Smooth muscle cell (in vitro differentiated cells): ENCODE measurements at regions not wholly inside any gene's neighbourhood (a gene's known extent, or its start where the extent isn't known, plus 50 kb on each side); places are given as distances from the start of the nearest gene placed in this dataset.
"Not testable (repeated sequence)": the region's sequence is repeated elsewhere in the genome, so short reads cannot be mapped to it uniquely, and the experiment has no call there.

Experiments
- DNase-seq: peaks from one replicate; lab custom pipeline; 2025; ENCODE audit not compliant: unreplicated experiment; lab: John Stamatoyannopoulos, UW
- H2AFZ ChIP-seq: fragments of 200-600 bp; sonication (generic); 2 replicates; pipeline ENCODE4 v1.6.0; 2016; ENCODE audit warnings: antibody characterized with exemption, low read depth, mild to moderate bottlenecking
- H3F3A ChIP-seq: fragments of 200-600 bp; sonication (generic); 2 replicates; pipeline ENCODE4 v1.6.0; 2017; ENCODE audit warnings: antibody characterized with exemption, low read depth
- H3K27ac ChIP-seq: fragments of 200-600 bp; sonication (generic); 2 replicates; pipeline ENCODE4 v1.5.1; 2016; ENCODE audit warnings: low read depth, mild to moderate bottlenecking
- H3K27me3 ChIP-seq: fragments of 200-600 bp; sonication (generic); 2 replicates; pipeline ENCODE4 v1.6.1; 2016; ENCODE audit warnings: low read depth, mild to moderate bottlenecking
- H3K36me3 ChIP-seq: fragments of 200-600 bp; sonication (generic); 2 replicates; pipeline ENCODE4 v1.5.1; 2016; ENCODE audit warnings: low read depth
- H3K4me1 ChIP-seq: fragments of 200-600 bp; sonication (generic); 2 replicates; pipeline ENCODE4 v1.5.1; 2016; ENCODE audit warnings: low read depth
- H3K4me2 ChIP-seq: fragments of 200-600 bp; sonication (generic); 2 replicates; pipeline ENCODE4 v1.6.0; 2016; ENCODE audit warnings: mild to moderate bottlenecking
- H3K4me3 ChIP-seq: fragments of 200-600 bp; sonication (generic); 2 replicates; pipeline ENCODE4 v1.5.1; 2016; ENCODE audit warnings: mild to moderate bottlenecking
- H3K79me2 ChIP-seq: fragments of 200-600 bp; sonication (generic); 2 replicates; pipeline ENCODE4 v1.6.0; 2016; ENCODE audit warnings: low read depth, mild to moderate bottlenecking
- H3K9ac ChIP-seq: fragments of 200-600 bp; sonication (generic); 2 replicates; pipeline ENCODE4 v1.6.0; 2016; ENCODE audit warnings: low read depth
- H3K9me3 ChIP-seq: fragments of 200-600 bp; sonication (generic); replicated peaks from 2 replicates; pipeline ENCODE4 v1.5.1; 2016; ENCODE audit warnings: low read depth
- H4K20me1 ChIP-seq: fragments of 200-600 bp; sonication (generic); 2 replicates; pipeline ENCODE4 v1.6.0; 2016; ENCODE audit warnings: low read depth
- WGBS: methylation state at CpG from one replicate; pipeline ENCODE4 v1.1.7; 2016; ENCODE audit warnings: low lambda C conversion rate; 5-methylcytosine and 5-hydroxymethylcytosine counted together
- TF ChIP-seq, protein P1 (sequence below): fragments of 200-600 bp; sonication (generic); IDR thresholded peaks from 2 replicates; pipeline ENCODE4 v1.5.1; 2017; ENCODE audit warnings: borderline replicate concordance, mild to moderate bottlenecking, antibody characterized with exemption; ENCODE audit not compliant: insufficient read depth, poor library complexity, severe bottlenecking

DNA sequence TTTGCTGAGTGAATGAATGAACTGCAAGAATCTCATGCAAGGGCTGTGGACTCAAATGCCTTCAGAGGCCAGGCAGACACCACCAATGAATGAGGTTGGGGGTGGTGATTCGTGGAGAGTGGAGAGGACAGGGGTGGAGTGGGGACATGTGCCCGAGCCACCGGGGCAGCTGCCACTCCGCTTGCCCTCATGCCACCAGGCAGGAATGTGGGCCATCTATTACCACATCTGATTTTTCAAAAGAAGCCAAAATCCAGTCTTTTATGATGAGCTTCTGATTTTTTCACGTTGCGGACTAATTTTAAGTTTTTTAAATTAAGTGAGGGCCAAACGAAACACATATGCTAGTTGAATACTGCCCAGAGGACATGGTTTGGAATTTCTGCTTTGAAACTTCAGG lies 67.1 kb upstream of the SMURF2 start:
- 98% methylated on average over 7 of the region's 7 CpGs for WGBS

DNA sequence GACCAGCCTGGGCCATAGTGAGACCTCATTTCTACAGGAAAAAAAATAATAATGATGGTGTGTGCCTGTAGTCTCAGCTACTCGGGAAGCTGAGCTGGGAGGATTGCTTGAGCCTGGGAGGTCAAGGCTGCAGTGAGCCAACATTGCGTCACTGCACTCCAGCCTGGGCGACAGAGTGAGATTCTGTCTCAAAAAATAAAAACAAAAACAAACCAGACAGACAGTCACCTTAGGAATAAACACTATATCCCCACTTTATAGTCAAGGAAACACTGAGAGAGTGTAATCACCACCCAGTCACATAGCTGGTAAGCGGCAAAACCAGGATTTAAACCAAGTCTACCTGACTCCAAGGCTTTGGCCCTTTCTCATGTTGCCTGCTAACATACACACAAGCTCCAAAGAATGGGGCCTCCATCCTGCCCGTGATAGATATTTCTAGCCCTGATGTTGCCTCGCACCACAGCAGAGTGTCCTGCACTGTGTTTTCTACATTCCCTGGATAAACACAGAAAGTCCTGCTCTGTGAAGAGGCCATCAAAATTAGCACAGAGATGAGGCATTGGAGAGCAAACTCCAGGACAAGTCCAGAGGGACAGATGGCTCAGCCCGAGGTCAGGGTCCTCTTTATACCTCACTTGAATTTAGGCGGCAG lies 66.1 kb upstream of the SMURF2 start:
- Histone ChIP-seq H3K4me1 (peaks cover 3% of the 10 kb centered on the region), H3K9me3 (no peaks in the 10 kb centered on the region), H3K4me3 (no peak overlapping the region), H3K79me2 (no peaks in the 10 kb centered on the region), H3K9ac (no peak overlapping the region), H2AFZ (peak overlapping the region; percentile 70), H3K27me3 (no peaks in the 10 kb centered on the region), H3F3A (no peaks in the 10 kb centered on the region), H3K27ac (peak overlapping the region; percentile 59), H4K20me1 (no peaks in the 10 kb centered on the region), H3K4me2 (no peak overlapping the region), H3K36me3 (no peaks in the 10 kb centered on the region)
- TF ChIP-seq, protein P1, sequence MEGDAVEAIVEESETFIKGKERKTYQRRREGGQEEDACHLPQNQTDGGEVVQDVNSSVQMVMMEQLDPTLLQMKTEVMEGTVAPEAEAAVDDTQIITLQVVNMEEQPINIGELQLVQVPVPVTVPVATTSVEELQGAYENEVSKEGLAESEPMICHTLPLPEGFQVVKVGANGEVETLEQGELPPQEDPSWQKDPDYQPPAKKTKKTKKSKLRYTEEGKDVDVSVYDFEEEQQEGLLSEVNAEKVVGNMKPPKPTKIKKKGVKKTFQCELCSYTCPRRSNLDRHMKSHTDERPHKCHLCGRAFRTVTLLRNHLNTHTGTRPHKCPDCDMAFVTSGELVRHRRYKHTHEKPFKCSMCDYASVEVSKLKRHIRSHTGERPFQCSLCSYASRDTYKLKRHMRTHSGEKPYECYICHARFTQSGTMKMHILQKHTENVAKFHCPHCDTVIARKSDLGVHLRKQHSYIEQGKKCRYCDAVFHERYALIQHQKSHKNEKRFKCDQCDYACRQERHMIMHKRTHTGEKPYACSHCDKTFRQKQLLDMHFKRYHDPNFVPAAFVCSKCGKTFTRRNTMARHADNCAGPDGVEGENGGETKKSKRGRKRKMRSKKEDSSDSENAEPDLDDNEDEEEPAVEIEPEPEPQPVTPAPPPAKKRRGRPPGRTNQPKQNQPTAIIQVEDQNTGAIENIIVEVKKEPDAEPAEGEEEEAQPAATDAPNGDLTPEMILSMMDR = no peak
- WGBS = 60% methylated on average over 8 of the region's 8 CpGs
- DNase-seq = no peak

More for the DNA sequence above, 67.1 kb upstream of the SMURF2 start:
- no peak overlapping the region for H2AFZ ChIP-seq
- no peak overlapping the region for H3K4me3 ChIP-seq
- DNase-seq = no peak
- no peaks in the 10 kb centered on the region for H3K79me2 ChIP-seq
- no peak overlapping the region for H3K4me2 ChIP-seq
- peaks cover 3% of the 10 kb centered on the region for H3K4me1 ChIP-seq
- TF ChIP-seq, protein P1 = no peak
- no peaks in the 10 kb centered on the region for H3K9me3 ChIP-seq
- no peak overlapping the region for H3K27ac ChIP-seq
- H3K9ac ChIP-seq = no peak overlapping the region
- no peaks in the 10 kb centered on the region for H4K20me1 ChIP-seq
- no peaks in the 10 kb centered on the region for H3K36me3 ChIP-seq
- H3K27me3 ChIP-seq = no peaks in the 10 kb centered on the region
- no peaks in the 10 kb centered on the region for H3F3A ChIP-seq

- H3K27ac ChIP-seq, H2AFZ ChIP-seq, H3K9me3 ChIP-seq, H3K9ac ChIP-seq, H3K4me3 ChIP-seq, H3F3A ChIP-seq, H3K27me3 ChIP-seq, H3K79me2 ChIP-seq, H3K36me3 ChIP-seq, H3K4me2 ChIP-seq, DNase-seq, H3K4me1 ChIP-seq, H4K20me1 ChIP-seq: not testable (repeated sequence)
- 98% methylated on average over 5 of the region's 5 CpGs for WGBS
Observed at GRCh38 chr17:64726025-64726424, 63.9 kb upstream of the SMURF2 start.

DNA sequence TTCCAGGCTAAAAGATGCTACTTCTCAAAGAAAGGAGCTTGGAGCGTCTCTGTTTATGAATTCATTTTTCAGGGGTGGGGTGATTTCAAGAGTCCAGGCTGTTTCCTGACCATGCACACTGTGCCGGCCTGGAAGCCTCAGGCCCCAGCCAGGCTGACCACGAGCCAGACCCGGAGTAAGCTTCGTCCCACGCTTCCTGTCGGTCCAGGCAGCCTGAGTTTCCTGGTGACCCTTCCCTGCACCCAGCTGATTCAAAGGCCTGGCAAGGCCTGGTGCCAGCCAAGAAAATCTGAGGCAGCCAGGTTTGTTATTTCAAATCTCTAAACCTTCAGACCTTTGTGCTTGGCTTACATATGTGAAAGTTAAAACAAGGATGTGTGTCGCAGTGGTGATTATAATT lies 62.1 kb upstream of the SMURF2 start:
- not testable (repeated sequence) for H3K9ac ChIP-seq, H3K4me1 ChIP-seq, H3K36me3 ChIP-seq, H3K27me3 ChIP-seq, H3K4me3 ChIP-seq, DNase-seq, H3K9me3 ChIP-seq, H3K79me2 ChIP-seq, H4K20me1 ChIP-seq, H3F3A ChIP-seq
- Histone ChIP-seq H3K4me2 (peak overlapping the region; percentile 65), H3K27ac (peak overlapping the region; percentile 77), H2AFZ (peak overlapping the region; percentile 26)
- 27% methylated on average over 8 of the region's 8 CpGs for WGBS

- H3K9me3 ChIP-seq = no peaks in the 10 kb centered on the region
- no peak overlapping the region for H3K4me3 ChIP-seq
- H2AFZ ChIP-seq = peak overlapping the region; percentile 26
- H3F3A ChIP-seq = peaks cover 10% of the 10 kb centered on the region
- no peaks in the 10 kb centered on the region for H3K27me3 ChIP-seq
- no peak overlapping the region for H3K9ac ChIP-seq
- no peaks in the 10 kb centered on the region for H4K20me1 ChIP-seq
- H3K79me2 ChIP-seq = no peaks in the 10 kb centered on the region
- peak overlapping the region; percentile 77 for H3K27ac ChIP-seq
- no peaks in the 10 kb centered on the region for H3K36me3 ChIP-seq
- H3K4me1 ChIP-seq = peaks cover 3% of the 10 kb centered on the region
- no peak for DNase-seq
- TF ChIP-seq, protein P1 = no peak
- H3K4me2 ChIP-seq = peak overlapping the region; percentile 65
- WGBS = 94% methylated on average over 2 of the region's 2 CpGs
Observed at GRCh38 chr17:64723781-64724180, 61.7 kb upstream of the SMURF2 start.

- not testable (repeated sequence) for H3K9me3 ChIP-seq, H3K4me3 ChIP-seq, H2AFZ ChIP-seq, DNase-seq, H3K4me1 ChIP-seq, H4K20me1 ChIP-seq, H3K27me3 ChIP-seq, H3K36me3 ChIP-seq, H3F3A ChIP-seq, H3K79me2 ChIP-seq
- Histone ChIP-seq H3K9ac (peak overlapping the region; percentile 16), H3K4me2 (peak overlapping the region; percentile 29), H3K27ac (peak overlapping the region; percentile 86)
- 17% methylated on average over 1 of the region's 1 CpG for WGBS
Observed at GRCh38 chr17:64721556-64721955, 59.4 kb upstream of the SMURF2 start.
